Neural cell (in vitro differentiated cells): ENCODE measurements at regions not wholly inside any gene's neighbourhood (a gene's known extent, or its start where the extent isn't known, plus 50 kb on each side); places are given as distances from the start of the nearest gene placed in this dataset.

ENCODE experiments used
- H2AFZ ChIP-seq: fragments of 200-600, 300-800 bp; sonication (generic), shearing (Covaris generic); 2 replicates; pipeline ENCODE4 v1.6.0; 2014; ENCODE audit warnings: low read depth, mild to moderate bottlenecking, antibody characterized with exemption, low read length, moderate library complexity
- H3F3A ChIP-seq: fragments of 200-600 bp; shearing (Covaris generic); 2 replicates; pipeline ENCODE4 v1.6.1; 2016; ENCODE audit warnings: mild to moderate bottlenecking, moderate library complexity, mixed read lengths, antibody characterized with exemption, low read length; ENCODE audit not compliant: insufficient read depth, poor library complexity, severe bottlenecking
- H3K27ac ChIP-seq: fragments of 200-600, 300-800 bp; sonication (generic), shearing (Covaris generic); 2 replicates; pipeline ENCODE4 v1.5.1; 2014; ENCODE audit warnings: mild to moderate bottlenecking, low read length, moderate library complexity
- H3K27me3 ChIP-seq: fragments of 300-800, 200-600 bp; sonication (generic), shearing (Covaris generic); 2 replicates; pipeline ENCODE4 v1.6.0; 2014; ENCODE audit warnings: mild to moderate bottlenecking, low read depth, low read length, moderate library complexity; ENCODE audit not compliant: insufficient read depth
- H3K36me3 ChIP-seq: fragments of 300-800, 200-600 bp; sonication (generic), shearing (Covaris generic); 2 replicates; pipeline ENCODE4 v1.5.1; 2014; ENCODE audit warnings: mild to moderate bottlenecking, antibody characterized with exemption, low read length, moderate library complexity; ENCODE audit not compliant: insufficient read depth
- H3K4me2 ChIP-seq: fragments of 300-800, 200-600 bp; sonication (generic), shearing (Covaris generic); 2 replicates; pipeline ENCODE4 v1.6.0; 2014; ENCODE audit warnings: mild to moderate bottlenecking, low read length
- H3K4me3 ChIP-seq: fragments of 300-800, 200-600 bp; sonication (generic), shearing (Covaris generic); 2 replicates; pipeline ENCODE4 v1.5.1; 2014; ENCODE audit warnings: mild to moderate bottlenecking, low read length, moderate library complexity
- H3K79me2 ChIP-seq: fragments of 200-600 bp; shearing (Covaris generic); replicated peaks from 2 replicates; pipeline ENCODE4 v1.6.0; 2014; ENCODE audit warnings: mild to moderate bottlenecking, low read length, moderate library complexity; ENCODE audit not compliant: insufficient read depth
- H3K9ac ChIP-seq: fragments of 300-800, 200-600 bp; sonication (generic), shearing (Covaris generic); 2 replicates; pipeline ENCODE4 v1.6.1; 2016; ENCODE audit warnings: mild to moderate bottlenecking, low read length, mixed read lengths
- H3K9me2 ChIP-seq: fragments of 200-600 bp; shearing (Covaris generic); 2 replicates; pipeline ENCODE4 v1.6.1; 2016; ENCODE audit warnings: mild to moderate bottlenecking, low read length, mixed read lengths; ENCODE audit not compliant: insufficient read depth
- H3K9me3 ChIP-seq: fragments of 200-600, 300-800 bp; sonication (generic), shearing (Covaris generic); 2 replicates; pipeline ENCODE4 v1.6.1; 2016; ENCODE audit warnings: mild to moderate bottlenecking, mixed run types, low read length, moderate library complexity, mixed read lengths
- H4K20me1 ChIP-seq: fragments of 200-600 bp; shearing (Covaris generic); 2 replicates; pipeline ENCODE4 v1.6.1; 2016; ENCODE audit warnings: mild to moderate bottlenecking, mixed run types; ENCODE audit not compliant: insufficient read depth
- EP300 ChIP-seq: fragments of 450-650 bp; conservative IDR thresholded peaks from 2 replicates; pipeline ENCODE4 v1.6.1; 2014; ENCODE audit warnings: antibody characterized with exemption, mild to moderate bottlenecking, moderate library complexity; ENCODE audit not compliant: poor library complexity, severe bottlenecking
- EZH2 ChIP-seq: fragments of 200-600, 300-800 bp; shearing (Covaris generic), sonication (generic); IDR thresholded peaks from 2 replicates; pipeline ENCODE4 v1.6.1; 2014; ENCODE audit warnings: antibody characterized with exemption, low read length, borderline replicate concordance, mild to moderate bottlenecking; ENCODE audit not compliant: insufficient read depth, poor library complexity, severe bottlenecking
- MXI1 ChIP-seq: fragments of 450-650 bp; conservative IDR thresholded peaks from 2 replicates; pipeline ENCODE4 v1.6.1; 2014; ENCODE audit warnings: antibody characterized with exemption, mild to moderate bottlenecking; ENCODE audit not compliant: poor library complexity, severe bottlenecking
- POLR2AphosphoS5 ChIP-seq: IDR thresholded peaks from 2 replicates; pipeline ENCODE4 v1.6.1; 2012
- RAD21 ChIP-seq: fragments of 450-650 bp; conservative IDR thresholded peaks from 2 replicates; pipeline ENCODE4 v1.6.1; 2014; ENCODE audit warnings: antibody characterized with exemption, mild to moderate bottlenecking, moderate library complexity
- REST ChIP-seq: IDR thresholded peaks from 2 replicates; pipeline ENCODE4 v1.6.1; 2012; ENCODE audit warnings: borderline replicate concordance
- SMC3 ChIP-seq: fragments of 450-650 bp; conservative IDR thresholded peaks from 2 replicates; pipeline ENCODE4 v1.6.1; 2014; ENCODE audit warnings: antibody characterized with exemption, mild to moderate bottlenecking, moderate library complexity; ENCODE audit not compliant: poor library complexity
- TAF1 ChIP-seq: IDR thresholded peaks from 2 replicates; pipeline ENCODE4 v1.6.1; 2012; ENCODE audit warnings: low read depth
- TF ChIP-seq, protein P1 (sequence below): fragments of 450-650 bp; IDR thresholded peaks from 2 replicates; pipeline ENCODE4 v1.5.1; 2014; ENCODE audit warnings: antibody characterized with exemption, mild to moderate bottlenecking, moderate library complexity; ENCODE audit not compliant: poor library complexity, severe bottlenecking

DNA sequence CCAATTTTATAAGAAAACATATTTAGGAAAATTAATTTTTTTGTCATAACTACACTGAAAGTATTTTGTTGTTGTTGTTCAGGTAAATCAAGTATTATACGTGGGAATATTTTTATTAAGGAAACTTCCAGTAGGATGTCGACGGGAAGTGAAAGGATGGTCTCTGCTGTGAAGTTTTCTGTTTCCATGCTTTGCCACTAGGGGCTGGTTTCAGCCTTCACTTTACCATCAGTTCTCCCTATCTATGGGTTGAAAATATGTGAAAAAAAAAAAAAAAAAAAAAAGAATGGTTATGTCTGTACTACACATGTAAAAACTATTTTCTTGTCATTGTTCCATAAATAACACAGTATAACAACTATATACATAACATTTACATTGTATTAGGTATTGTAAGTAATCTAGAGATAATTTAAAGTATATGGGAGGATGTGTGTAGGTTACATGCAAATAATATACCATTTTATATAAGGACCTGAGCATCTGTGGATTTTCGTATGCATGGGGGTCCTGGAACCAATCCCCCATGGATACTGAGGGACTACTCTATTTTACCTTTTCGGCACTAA lies 136.7 kb downstream of the SMAD6 start:
- no peak for TF ChIP-seq TAF1
- no peak for TF ChIP-seq EP300
- TF ChIP-seq EZH2, result no peak
- TF ChIP-seq, protein P1, sequence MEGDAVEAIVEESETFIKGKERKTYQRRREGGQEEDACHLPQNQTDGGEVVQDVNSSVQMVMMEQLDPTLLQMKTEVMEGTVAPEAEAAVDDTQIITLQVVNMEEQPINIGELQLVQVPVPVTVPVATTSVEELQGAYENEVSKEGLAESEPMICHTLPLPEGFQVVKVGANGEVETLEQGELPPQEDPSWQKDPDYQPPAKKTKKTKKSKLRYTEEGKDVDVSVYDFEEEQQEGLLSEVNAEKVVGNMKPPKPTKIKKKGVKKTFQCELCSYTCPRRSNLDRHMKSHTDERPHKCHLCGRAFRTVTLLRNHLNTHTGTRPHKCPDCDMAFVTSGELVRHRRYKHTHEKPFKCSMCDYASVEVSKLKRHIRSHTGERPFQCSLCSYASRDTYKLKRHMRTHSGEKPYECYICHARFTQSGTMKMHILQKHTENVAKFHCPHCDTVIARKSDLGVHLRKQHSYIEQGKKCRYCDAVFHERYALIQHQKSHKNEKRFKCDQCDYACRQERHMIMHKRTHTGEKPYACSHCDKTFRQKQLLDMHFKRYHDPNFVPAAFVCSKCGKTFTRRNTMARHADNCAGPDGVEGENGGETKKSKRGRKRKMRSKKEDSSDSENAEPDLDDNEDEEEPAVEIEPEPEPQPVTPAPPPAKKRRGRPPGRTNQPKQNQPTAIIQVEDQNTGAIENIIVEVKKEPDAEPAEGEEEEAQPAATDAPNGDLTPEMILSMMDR, result peak; percentile 53
- no peak for TF ChIP-seq MXI1
- Histone ChIP-seq H3K27ac (no peak overlapping the region), H3K27me3 (peaks cover 25% of the 10 kb centered on the region)

GRCh38 chr15:66839506-66840112 lies 137.6 kb downstream of the SMAD6 start:
- H4K20me1 ChIP-seq, result no peaks in the 10 kb centered on the region
- no peak overlapping the region for H3K9ac ChIP-seq
- no peaks in the 10 kb centered on the region for H3F3A ChIP-seq
- TF ChIP-seq EZH2 (no peak), EP300 (no peak), RAD21 (no peak), SMC3 (no peak), POLR2AphosphoS5 (no peak), MXI1 (no peak), TAF1 (no peak), REST (no peak)
- TF ChIP-seq, protein P1, result no peak
- H3K27me3 ChIP-seq, result peaks cover 30% of the 10 kb centered on the region
- no peak overlapping the region for H3K27ac ChIP-seq
- no peaks in the 10 kb centered on the region for H3K36me3 ChIP-seq
- no peaks in the 10 kb centered on the region for H3K9me3 ChIP-seq
- no peaks in the 10 kb centered on the region for H3K9me2 ChIP-seq
- no peak overlapping the region for H3K4me2 ChIP-seq
- H3K4me3 ChIP-seq, result no peak overlapping the region
- no peaks in the 10 kb centered on the region for H3K79me2 ChIP-seq
- no peak overlapping the region for H2AFZ ChIP-seq

More for the DNA sequence above, 136.7 kb downstream of the SMAD6 start:
- Histone ChIP-seq H3K36me3 (no peaks in the 10 kb centered on the region), H4K20me1 (no peaks in the 10 kb centered on the region), H3K4me3 (no peak overlapping the region), H3K9me2 (no peaks in the 10 kb centered on the region), H3K4me2 (no peak overlapping the region), H3K9me3 (no peaks in the 10 kb centered on the region), H3K9ac (no peak overlapping the region), H2AFZ (no peak overlapping the region), H3K79me2 (no peaks in the 10 kb centered on the region), H3F3A (no peaks in the 10 kb centered on the region)
